Ovary (tissue), 3 donors: ENCODE measurements at regions not wholly inside any gene's neighbourhood (a gene's known extent, or its start where the extent isn't known, plus 50 kb on each side); places are given as distances from the start of the nearest gene placed in this dataset.
"Not testable (repeated sequence)": the region's sequence is repeated elsewhere in the genome, so short reads cannot be mapped to it uniquely, and the experiment has no call there.

ENCODE experiments used
- EP300 ChIP-seq: sonication (generic); formaldehyde crosslinking; IDR thresholded peaks from one replicate; pipeline ENCODE4 v1.6.1; 2017; ENCODE audit warnings: antibody characterized with exemption
- POLR2A ChIP-seq: fragments of 450-650 bp; IDR thresholded peaks from one replicate; pipeline ENCODE4 v1.6.1; 2017; ENCODE audit warnings: antibody characterized with exemption, mild to moderate bottlenecking, moderate library complexity
- TF ChIP-seq, protein P1 (sequence below), 3 donors: fragments of 450-650 bp in 2 of 3; fragments of 200-600 bp in 1 of 3; IDR thresholded peaks; one replicate each; pipeline versions ENCODE4 v1.5.1 to v1.8.0; 2016 to 2022; ENCODE audit warnings: antibody characterized with exemption in 3 of 3, mild to moderate bottlenecking in 1 of 3
- donor health status: DM: no; HTN: no; CAD: no.

DNA sequence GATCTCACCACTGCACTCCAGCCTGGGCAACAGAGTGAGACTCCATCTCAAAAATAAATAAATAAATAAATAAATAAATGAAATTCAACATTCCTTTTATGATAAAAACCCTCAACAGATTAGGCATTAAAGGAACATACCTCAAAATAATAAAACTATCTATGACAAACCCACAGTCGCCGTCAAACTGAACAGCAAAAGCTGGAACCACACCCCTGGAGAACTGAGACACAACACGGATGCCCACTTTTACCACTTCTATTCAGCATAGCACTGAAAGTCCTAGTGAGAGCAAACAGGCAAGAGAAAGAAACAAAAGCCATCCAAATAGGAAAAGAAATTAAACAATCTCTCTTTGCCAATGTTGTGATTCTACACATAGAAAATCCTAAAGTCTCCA lies 499.9 kb upstream of the TPTE start:
- not testable (repeated sequence) for TF ChIP-seq POLR2A, EP300
- TF ChIP-seq, protein P1, sequence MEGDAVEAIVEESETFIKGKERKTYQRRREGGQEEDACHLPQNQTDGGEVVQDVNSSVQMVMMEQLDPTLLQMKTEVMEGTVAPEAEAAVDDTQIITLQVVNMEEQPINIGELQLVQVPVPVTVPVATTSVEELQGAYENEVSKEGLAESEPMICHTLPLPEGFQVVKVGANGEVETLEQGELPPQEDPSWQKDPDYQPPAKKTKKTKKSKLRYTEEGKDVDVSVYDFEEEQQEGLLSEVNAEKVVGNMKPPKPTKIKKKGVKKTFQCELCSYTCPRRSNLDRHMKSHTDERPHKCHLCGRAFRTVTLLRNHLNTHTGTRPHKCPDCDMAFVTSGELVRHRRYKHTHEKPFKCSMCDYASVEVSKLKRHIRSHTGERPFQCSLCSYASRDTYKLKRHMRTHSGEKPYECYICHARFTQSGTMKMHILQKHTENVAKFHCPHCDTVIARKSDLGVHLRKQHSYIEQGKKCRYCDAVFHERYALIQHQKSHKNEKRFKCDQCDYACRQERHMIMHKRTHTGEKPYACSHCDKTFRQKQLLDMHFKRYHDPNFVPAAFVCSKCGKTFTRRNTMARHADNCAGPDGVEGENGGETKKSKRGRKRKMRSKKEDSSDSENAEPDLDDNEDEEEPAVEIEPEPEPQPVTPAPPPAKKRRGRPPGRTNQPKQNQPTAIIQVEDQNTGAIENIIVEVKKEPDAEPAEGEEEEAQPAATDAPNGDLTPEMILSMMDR (IDR thresholded peaks at IDR 0.05) = not testable (repeated sequence)
